ENCODE measurements at regions not wholly inside any gene's neighbourhood (a gene's known extent, or its start where the extent isn't known, plus 50 kb on each side); places are given as distances from the start of the nearest gene placed in this dataset.

DNA sequence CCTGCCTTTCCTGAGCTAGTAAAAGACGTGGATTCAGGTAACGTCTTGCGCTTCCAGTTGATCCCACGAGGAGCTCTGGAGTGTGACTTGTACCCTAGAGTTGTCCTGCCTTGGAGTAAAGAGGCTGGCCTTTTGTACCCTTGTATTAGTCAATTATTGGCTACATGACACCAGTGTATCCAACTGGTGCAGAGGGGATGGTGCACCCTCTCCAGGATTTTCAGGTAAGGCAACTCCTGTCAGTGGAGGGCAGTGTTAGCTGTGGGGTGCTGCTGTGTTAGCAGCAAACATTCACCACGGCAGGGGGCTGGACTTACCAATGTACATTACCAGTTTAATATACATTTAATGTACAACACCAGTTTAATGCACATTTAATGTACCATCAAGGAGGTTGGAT is 233.5 kb downstream of the MIAT start:
- DNase-seq (ENCODE audit: low read depth in 2 of 3, low spot score in 2 of 3) = no peak

DNA sequence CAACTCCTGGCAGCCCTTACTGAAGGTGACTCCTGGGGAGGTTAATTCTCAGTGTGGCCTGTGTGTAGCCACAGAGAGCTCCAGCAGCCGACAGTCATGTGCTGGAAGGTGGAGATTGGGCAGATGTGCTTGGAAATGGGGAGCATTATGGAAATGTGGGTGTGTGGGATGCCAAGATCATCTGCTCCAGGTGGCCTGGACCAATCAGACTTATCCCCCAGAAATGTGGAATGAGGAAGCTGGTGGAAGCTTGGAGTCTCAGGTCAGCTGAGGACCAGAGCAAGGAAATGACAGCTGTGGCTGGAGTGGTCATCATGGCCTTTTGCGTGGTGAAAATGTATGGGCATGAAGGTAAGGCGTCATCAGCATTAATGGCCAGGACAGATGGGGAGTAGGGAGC is 234.0 kb downstream of the MIAT start:
- no peak for DNase-seq (ENCODE audit: low read depth in 2 of 3, low spot score in 2 of 3)

DNA sequence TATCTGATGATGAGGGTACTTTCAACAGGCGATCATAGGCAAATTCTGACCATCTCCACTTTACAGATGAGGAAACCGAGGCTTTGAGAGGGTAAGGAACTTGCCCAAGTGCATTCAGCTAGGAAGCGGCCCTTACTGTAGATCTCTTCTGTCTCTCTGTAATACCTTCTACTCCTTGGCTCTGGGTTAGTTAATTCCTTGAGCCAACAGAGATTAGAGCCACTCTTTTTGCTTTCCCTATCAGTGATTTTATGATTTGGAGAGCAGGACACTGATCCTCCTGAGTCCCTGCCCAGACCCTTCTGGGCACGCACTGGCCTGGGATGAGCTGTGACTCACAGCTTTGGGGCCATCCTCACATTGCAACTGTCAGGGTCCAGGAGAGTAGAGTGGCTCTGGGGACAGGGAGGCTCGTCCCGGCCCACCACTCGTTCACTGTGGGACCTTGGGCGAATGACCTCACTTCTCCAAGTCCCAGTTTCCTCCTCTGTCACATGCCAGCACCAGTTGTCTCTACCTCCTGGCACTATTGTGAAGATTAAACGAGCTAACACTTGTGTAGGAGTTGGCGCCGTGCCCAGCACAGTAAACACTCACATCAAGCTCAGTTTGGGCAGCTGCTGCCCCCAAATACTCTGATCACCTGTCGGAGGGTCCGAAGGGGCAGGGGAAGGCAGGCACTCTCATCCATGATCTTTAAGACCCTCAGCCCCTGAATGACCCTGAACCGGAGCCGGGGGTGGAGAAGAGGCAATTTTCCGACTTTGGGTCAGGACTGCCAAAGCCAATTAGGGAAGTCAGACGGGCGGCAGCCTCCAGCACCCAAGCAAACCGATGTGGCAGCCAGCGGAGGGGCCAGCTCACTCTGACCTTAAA is 235.0 kb downstream of the MIAT start:
- no peak for DNase-seq (ENCODE audit: low read depth in 2 of 3, low spot score in 2 of 3)

DNA sequence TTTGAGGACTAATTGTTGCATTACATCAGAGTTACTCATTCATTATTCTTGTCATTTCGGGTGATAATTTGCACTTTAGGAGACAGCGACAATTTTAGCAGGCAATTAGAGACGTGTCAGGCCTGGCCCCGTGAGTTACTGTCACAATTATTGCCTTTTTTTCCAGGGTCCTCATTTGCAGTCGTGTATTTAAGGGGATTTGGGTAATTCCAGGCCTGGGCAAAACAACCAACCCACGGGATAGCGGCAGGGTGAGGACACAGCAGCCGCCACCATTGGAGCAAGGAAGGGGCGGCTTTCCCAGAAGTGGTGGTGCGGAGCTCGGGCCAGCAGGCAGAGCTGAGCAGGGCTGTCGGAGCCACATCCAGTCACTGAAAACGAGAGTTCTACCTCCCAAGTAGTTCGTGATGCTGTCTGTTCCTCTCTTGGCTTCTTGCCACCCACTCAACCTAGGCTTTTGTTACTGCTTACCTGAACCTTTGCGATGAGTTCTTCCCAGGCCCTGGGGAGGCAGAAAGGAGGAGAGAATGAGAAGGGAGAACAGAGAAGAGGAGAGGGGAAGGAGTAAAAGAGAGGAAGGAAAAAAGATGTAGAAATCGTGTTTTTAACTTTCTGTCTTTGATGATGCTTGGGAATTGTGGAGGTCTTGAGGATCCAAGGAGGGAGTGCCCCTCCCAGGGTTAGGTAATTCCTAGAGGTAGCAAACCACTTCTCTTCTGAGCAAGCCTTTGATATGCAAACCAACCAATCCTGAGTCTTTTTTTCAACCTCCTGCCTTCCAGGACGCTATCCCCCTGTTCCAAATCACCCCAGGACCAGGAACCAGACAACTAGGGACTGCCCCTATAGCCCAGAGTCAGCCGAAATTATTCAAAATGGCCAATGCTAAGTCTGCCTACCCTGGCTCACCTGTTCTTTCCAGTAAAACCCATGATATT is 236.1 kb downstream of the MIAT start:
- DNase-seq (ENCODE audit: low read depth in 2 of 3, low spot score in 2 of 3) = no peak

GRCh38 chr22:26894362-26894761 is 237.0 kb downstream of the MIAT start:
- DNase-seq (ENCODE audit: low read depth in 2 of 3, low spot score in 2 of 3) = no peak

DNA sequence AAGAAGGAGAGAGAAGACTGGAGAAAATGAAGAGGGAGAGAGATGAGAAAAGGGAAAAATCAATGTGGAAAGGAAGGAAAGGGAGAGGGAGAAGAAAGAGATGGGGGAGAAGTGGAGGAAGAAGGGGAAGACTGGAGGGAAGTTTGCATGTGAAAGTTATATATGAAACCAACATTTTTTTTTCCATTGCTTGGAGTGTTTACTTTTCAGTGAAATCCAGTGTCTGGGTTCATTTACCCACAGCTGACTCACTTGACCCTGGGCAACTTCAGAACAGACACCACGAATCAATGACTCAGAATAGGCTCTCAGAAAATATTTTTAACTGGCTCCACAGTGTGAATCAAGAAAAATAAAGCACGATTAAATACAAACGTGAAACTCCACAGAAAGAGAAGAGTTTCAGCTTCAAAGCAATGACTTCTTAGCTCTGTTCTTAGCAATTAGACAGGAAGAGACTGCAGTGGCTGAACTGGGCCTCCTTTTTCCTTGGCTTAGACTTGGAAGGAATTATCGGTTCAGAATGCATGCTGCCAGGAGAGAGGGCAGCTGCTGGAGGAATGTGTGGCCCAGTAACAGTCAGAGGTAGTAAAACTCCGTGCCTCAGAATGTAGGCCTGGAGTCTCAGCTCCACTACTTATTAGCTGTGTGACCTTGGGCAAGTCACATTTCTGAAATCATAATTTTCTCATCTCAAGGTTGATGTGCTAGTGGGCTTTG is 237.5 kb downstream of the MIAT start:
- no peak for DNase-seq (ENCODE audit: low read depth in 2 of 3, low spot score in 2 of 3)

DNA sequence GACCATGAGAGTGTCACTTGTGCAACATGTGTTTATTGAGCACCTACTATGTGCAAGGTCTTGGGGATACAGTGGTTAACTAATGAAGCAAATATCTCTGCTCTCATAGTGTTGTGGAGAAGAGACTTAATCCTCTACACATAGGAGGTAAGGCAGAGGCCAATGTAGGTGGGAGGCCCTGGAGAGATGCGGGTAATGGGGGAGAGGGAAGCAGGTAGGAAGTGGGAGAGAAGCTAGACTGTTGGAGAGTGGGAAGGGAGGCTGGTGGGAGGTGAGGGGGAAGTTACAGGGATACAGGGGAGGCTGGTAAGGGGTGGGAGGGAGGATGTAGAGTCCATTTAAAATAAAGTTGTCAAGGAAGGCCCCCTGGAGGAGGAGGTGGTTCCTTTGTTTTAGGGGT is 240.0 kb downstream of the MIAT start:
- no peak for DNase-seq (ENCODE audit: low read depth in 2 of 3, low spot score in 2 of 3)

DNA sequence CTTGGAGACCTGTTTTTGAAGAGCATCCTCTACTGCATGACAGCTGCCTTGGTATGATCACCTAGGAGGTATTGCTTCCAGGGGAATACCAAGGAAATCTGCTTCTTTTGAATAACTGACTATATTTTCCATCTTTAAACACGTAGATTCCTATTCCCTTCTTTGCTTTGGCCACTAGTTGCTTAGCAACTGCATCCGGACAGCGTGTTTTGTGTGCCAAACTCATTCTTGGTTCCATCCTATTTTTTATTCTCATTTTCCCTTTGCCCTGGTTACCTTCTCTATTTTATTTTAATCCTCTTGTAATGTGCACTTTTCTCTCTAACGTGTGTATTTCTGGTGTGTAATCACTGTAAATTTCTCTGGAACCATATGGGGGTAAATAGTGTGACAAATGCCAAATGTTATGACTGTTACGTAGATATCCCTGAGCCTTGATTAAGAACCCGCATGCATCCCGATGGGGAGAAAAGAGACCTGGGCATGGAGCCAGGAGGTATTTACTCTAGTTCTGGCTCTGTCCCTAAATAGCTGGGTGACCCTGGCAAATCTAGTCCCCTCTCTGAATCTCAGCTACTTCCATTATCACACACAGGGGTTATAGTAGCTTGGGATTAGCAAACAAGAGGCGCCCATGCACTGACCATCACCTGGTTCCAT is 241.7 kb downstream of the MIAT start:
- DNase-seq (ENCODE audit: low read depth in 2 of 3, low spot score in 2 of 3) = no peak

DNA sequence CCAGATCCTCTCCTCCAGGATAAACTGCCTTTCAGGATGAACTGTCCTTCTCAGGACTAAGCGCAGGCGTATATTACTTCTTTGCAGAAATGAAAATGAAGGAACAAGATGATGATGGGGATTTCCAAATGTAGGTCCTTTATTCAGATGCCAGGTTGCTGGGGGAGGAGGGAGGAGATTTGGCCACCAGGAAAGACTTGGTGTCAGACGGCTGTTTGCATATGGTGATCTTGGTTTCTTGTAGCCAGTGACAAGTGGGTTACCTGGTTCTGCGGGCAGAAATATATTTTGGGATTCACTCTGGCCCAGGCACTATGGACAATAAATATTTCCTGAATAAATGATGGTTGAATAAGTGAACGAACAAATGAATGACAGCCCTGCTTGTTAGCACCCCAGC is 243.4 kb downstream of the MIAT start:
- no peak for DNase-seq (ENCODE audit: low read depth in 2 of 3, low spot score in 2 of 3)

DNA sequence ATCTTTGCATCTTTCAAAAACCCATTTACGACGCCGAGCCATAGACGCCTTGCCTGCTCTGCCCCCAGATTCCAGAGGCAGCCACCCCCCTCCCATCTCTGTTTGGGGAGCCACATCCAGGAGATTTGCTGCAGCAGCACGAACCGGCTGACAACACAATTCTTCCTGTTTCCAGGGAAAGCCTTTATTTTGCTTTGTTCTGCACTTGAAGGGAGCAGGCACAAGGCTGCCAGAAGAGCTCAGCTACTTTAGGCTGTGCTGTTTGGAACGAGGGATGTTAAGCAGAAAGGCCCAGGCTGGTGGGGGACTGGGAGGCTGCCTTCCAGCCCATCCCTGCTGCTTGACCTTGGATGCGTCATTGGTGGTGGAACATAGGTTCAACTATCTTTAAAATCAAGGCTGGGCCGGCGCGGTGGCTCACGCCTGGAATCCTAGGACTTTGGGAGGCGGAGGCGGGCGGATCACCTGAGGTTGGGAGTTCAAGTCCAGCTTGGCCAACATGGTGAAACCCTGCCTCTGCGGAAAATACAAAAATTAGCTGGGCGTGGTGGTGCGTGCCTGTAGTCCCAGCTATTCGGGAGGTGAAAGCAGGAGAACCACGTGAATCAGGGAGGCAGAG is 243.9 kb downstream of the MIAT start:
- no peak for DNase-seq (ENCODE audit: low read depth in 2 of 3, low spot score in 2 of 3)

DNA sequence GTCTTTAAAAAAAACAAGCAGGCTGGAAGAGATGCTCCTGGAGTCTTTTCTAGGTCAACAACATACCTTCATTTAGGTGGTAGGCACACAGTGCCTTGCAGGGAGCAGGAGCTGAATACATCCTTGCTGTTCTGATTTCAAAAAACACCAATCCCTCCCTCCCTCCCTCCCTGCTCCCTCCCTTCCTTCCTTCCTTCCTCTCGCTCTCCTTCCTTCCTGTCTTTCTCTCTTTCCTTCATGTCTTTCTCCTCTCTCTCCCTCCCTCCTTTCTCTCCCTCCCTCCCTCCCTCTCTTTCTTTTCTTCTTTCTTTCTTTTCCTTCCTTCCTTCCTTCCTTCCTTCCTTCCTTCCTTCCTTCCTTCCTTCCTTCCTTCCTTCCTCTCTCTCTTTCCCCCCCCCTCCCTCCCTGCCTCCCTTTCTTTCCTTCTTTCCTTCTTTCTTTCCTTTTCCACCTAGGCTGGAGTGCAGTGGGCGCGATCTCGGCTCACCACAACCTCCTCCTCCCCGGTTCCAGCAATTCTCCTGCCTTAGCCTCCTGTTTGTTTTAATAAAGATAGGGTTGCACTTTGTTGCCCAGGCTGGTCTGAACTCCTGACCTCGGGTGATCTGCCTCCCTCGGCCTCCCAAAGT is 245.1 kb downstream of the MIAT start:
- no peak for DNase-seq (ENCODE audit: low read depth in 2 of 3, low spot score in 2 of 3)

- peak in 2 of 3 donors; percentile 22 to 30 for DNase-seq (ENCODE audit: low read depth in 2 of 3, low spot score in 2 of 3)
These were observed 245.9 kb downstream of the MIAT start for GRCh38 chr22:26903030-26903856.

- no peak for DNase-seq (ENCODE audit: low read depth in 2 of 3, low spot score in 2 of 3)
These were observed 247.1 kb downstream of the MIAT start for GRCh38 chr22:26904483-26904882.

DNA sequence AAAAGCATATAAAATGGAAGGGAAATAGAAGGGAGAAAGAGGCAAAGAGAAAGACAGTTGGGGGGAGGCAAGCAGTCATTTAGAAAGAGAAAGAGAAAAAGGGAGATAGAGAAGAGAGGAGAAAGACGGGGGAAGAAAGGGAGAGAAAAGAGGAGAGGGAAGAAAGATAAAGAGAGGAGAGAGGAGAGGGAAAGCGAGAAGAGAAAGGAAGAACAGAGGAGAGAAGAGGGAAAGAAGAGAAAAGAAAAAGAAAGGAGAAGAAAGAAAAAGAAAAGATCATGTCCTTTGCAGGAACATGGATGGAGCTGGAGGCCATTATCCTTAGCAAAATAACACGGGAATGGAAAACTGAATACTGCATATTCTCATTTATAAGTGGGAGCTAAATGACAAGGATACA is 247.7 kb downstream of the MIAT start:
- no peak for DNase-seq (ENCODE audit: low read depth in 2 of 3, low spot score in 2 of 3)

DNA sequence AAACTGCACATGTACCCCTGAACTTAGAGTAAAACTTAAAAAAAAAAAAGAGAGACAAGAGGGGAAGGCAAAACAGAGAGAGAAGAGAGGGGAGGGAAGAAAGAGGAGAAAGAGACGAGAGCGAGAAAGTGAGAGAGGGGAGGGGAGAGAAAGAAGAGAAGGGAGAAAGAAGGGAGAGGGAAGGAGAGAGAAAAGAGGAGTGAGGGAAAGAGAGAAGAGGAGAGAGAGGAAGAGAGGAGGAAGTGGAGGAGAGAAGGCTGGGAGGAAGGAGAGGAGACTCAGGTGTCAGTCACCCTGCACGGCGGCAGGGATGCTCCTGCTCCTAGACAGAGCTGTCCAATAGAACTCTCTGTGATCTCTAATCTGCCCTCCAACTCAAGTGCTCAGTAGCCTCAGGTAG is 248.3 kb downstream of the MIAT start:
- DNase-seq (ENCODE audit: low read depth in 2 of 3, low spot score in 2 of 3) = no peak

DNA sequence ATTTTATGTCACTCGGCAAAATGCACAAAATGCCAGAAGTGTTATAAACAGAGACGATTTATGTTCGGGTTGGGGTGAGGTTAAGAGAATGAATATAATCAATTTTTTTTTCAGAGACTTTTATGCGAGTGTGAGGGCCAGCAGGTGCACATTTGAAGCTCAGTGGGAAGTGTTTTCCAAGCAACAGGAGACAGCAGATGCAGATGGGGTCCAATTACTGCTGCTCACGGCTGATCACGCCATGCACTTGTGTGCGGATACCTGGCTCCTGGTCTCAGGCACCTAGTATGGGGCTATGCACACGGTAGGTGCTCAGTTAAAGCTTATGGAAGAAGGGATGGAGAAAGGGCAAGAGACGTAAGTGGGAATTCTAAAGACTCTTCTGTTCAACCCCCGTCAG is 249.1 kb downstream of the MIAT start:
- DNase-seq (ENCODE audit: low read depth in 2 of 3, low spot score in 2 of 3) = no peak

DNA sequence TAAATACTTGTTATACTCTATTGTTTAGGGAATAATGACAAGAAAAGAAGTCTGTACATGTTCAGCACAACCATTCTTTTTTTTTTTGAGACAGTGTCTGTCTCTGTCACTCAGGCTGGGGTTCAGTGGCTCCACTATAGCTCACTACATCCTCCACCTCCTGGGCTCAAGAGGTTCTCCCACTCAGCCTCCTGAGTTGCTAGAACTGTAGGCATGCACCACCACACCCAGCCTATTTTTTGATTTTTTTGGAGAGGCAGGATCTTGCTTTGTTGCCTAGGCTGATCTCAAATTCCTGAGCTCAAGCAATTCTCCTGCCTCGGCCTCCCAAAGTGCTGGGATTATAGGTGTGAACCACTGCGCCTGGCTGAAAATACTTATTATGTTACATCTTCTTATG is 250.0 kb downstream of the MIAT start:
- no peak for DNase-seq (ENCODE audit: low read depth in 2 of 3, low spot score in 2 of 3)

GRCh38 chr22:26910845-26911244 is 253.5 kb downstream of the MIAT start:
- DNase-seq (ENCODE audit: low read depth in 2 of 3, low spot score in 2 of 3) = no peak

Measured in hematopoietic multipotent progenitor cell (in vitro differentiated cells).